EL (cell line): ENCODE measurements at regions not wholly inside any gene's neighbourhood (a gene's known extent, or its start where the extent isn't known, plus 50 kb on each side); places are given as distances from the start of the nearest gene placed in this dataset.
A peak's percentile ranks its signal among the peaks of the same experiment; 100 is the strongest.

Experiments
- DNase-seq: peaks from one replicate; pipeline ENCODE4 v3.0.0-alpha.2; 2016

GRCh38 chr2:58971511-58972360, 730.6 kb upstream of the FANCL start:
- no peak for DNase-seq

DNA sequence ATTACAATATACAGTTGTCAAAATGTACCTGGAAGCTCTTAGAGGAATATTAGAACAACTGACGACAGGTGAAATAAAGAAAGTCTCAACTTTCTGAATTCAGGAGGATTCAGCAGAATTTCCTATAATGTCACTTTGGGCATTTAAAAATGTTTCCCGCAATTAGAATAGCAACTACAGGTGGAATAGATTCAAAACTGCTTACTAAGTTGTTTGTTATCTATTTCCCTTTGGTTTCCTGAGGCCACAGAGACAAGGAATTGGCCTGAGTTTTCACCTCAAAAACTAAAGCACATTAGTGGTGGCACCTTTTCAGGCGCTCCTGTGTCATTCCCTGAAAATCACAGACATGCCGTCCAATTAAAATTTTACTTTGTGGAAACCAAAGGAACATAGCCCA, 729.2 kb upstream of the FANCL start:
- no peak for DNase-seq

GRCh38 chr2:58968885-58969284, 727.8 kb upstream of the FANCL start:
- DNase-seq = no peak

DNA sequence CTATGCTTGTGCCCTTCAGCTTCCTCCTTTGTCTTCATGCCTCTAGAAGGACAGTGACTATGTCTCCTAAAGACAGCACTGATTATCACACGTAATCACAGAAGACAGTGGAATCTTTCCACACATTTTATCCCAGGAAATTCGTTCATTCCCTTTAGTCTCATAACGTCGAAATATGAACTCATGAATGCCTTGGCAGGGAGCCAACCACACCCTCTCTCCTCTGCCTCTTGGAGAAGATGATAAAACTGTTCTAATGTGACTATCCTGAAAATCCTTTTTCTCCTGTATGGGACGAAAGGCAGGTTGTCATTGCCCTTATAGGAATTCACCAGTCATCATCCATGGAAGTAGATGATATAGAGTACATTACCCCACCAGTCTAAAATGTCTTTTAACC, 726.6 kb upstream of the FANCL start:
- DNase-seq = no peak

DNA sequence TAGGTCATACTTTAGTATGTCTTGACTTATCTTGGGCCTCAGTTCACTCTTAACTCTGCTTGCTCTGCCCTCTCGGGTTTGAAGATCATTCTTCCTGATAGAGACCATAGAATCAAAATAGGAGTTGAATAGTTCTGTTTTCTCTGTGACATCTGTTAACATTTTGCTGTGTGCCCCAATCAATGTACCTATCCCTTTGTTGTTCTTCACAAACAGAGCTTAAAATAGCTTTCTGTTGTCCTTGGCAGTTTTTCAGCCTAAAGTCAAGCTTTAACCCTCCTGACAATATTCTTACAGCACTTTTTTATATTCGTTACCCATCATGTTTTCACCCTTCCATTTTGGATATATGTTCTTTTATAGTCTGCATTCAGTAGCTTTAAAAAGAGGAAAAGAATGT, 724.5 kb upstream of the FANCL start:
- DNase-seq = no peak

DNA sequence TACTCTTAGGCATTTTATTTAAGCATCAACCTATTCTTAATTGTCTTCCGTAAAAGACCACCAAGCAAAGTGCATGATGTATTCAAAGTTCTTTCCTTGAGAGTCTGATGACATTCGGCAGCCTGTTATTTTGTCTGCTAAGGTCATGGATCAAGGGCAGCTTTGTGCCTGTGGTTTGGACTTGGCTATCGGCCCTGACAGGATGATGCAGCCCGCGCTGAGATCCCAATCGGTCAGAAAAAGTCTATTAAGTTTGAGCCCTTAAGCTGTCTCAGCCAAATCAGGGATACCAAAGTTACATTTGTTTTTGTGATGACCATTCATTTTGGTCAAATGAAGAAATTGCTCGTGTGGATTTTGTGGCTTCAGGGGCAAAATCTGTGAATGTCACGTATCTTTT, 718.9 kb upstream of the FANCL start:
- no peak for DNase-seq

DNA sequence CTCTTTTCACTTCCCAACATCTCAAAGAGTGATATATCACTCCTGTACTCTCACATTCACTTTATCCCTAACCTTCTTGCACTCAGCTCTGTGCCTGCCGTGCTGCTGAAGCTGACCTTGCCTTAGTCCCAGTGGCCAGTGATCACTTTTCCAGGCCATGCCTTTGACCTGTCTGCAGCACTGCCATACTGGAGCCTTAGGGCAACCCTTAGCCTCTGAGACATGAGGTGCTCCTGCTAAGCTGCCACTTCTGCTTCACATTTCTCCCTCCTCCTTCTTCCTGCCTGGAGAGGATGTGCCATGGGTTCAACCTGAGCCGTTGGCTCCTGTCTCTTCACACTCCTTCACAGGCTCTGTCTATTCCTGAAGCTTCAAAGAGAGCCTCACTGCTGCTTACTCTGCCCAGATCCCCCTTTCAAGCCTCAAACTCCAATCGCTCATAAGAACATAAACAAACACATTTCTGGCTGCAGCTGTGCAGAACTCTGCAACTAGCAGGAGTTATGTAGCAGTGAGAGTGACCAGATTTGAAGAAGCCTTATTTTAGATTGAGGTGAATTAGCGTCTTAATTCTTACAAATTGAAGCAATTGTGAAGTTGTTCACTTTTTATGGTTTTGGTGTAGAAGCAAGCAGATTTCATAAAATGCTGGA, 716.2 kb upstream of the FANCL start:
- DNase-seq = no peak

GRCh38 chr2:58954880-58955385, 713.8 kb upstream of the FANCL start:
- DNase-seq = no peak

- no peak for DNase-seq
Observed at GRCh38 chr2:58951722-58952121, 710.6 kb upstream of the FANCL start.

DNA sequence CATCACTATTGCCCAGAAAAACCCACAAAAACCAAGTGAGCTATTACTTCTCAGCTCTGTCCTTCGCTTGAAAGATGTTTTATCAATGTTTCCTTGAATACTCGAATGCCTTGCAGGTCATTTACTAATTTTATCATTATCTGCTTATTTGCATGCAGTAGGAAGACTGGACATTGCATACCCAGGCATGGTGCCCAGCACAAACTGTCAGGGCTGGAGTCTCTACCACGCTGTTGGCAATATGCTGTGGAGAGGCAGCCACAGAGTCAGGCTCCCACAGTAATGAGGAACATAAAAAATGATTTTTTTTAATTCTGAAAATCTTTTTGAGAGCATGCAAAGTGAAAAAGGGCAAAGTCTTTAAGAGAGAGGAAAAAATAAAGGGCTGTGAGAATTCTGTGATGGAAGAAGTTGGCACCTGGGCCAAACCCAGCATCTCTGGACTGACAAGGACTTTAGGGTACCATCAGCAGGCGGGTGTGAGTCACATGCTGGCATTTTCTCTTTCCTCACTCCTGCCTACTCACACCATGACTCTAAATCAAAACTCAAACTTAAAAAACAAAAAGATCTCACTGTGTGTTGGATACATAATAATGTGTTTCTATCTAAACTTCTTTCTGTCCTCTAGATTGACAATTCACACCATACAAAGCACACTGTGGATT, 709.8 kb upstream of the FANCL start:
- no peak for DNase-seq

- peak; percentile 83 for DNase-seq
Observed at GRCh38 chr2:58939388-58939787, 698.3 kb upstream of the FANCL start.

DNA sequence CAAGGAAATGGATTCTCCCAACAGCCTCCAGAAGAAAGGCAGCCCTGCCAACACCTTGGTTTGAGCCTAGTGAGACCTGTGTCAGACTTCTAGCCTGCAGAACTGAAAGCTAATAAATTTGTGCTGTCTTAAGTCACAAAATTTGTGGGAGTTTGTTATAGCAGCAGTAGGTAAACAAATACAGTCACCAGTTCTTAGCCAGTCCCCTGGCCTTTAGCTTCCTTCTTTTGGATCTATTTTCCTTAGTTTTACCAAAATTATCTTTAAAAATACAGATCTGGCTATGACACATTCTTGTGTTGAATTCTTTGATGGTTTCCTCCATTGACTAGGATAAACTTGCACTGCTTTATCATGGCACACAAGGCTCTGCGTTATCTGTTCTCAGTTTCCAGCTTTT, 697.9 kb upstream of the FANCL start:
- no peak for DNase-seq

GRCh38 chr2:58932801-58933200, 691.7 kb upstream of the FANCL start:
- DNase-seq = no peak

- DNase-seq = no peak
Observed at GRCh38 chr2:58930537-58930936, 689.4 kb upstream of the FANCL start.

- DNase-seq = no peak
Observed at GRCh38 chr2:58928973-58929372, 687.8 kb upstream of the FANCL start.

DNA sequence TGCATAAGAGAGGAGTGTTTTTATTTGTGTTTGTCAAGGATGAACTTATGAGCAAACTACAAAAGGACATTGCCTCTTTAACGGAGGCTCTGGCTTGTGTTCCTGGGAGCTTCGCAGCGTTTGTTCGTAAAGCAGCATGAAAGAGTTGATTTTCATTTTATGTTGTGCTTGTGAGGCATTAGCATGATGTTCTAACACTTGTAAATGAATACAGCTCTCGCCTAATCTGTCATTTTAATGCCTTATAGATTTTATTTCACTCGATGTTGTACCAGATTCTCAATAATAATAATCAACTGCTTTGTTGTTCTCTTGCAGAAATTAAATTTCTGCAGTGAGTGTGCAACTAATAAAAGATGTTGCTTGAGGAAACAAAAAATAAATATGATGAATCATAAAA, 687.3 kb upstream of the FANCL start:
- no peak for DNase-seq

GRCh38 chr2:58926112-58926511, 685.0 kb upstream of the FANCL start:
- no peak for DNase-seq

DNA sequence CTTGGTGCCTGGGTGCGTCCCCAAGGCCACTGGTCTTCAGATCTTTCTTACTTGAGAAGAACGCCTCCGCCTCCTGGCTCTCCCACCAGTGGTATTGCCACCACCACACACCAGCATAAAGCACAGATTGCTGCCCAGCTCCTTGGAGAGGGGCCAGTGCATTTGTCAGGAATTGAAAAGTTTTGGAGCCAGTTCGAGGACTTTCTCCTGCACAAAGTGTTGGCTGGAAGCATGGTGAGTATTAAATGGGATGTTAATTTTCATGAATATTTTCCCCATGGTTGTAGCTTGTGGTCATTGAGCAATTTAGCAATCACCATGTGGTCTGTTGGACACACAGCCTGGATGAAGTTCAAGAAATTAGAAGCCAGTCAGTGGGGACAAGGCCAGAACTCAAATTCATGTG, 684.6 kb upstream of the FANCL start:
- peak; percentile 56 for DNase-seq

GRCh38 chr2:58923869-58924268, 682.7 kb upstream of the FANCL start:
- DNase-seq = peak; percentile 93

DNA sequence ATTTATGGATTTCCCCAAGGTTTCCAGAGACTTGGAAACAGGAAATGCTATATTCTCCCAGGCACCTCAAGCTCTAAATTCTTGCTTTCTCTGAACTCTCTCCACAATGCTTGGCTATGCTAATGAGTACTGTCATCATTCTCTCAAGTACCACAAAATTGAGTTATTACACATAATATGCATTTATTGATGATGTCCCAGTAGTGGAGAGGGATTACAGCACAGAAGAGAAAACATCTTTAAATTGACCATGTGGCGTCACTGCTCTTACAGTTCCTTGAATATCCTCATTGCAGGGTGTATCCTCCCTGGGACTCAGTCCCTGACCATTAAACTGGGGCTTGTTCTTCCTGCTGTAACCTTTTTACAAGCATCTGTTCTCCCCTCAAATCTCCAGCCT, 681.1 kb upstream of the FANCL start:
- no peak for DNase-seq

DNA sequence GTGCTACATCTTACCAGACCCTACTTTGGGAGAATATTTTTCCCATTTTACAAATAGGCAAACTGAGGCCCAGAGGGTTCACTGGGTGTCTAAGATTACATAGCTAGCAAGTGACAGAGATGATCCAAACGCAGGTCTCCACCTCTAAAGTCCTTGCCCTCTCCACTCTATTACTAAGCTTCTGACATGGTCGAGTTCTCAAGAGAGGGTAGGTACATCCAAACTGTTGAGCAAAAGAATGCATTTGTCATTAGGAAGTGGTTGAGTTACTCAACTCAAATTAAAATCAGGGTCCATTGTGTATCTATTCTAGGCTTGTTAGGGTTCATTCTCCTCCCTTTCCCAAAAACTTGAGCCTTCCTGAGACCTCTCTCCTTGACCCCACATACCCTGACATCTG, 680.6 kb upstream of the FANCL start:
- DNase-seq = peak; percentile 48

GRCh38 chr2:58920001-58920400, 678.9 kb upstream of the FANCL start:
- peak; percentile 65 for DNase-seq

GRCh38 chr2:58919316-58919715, 678.2 kb upstream of the FANCL start:
- no peak for DNase-seq

DNA sequence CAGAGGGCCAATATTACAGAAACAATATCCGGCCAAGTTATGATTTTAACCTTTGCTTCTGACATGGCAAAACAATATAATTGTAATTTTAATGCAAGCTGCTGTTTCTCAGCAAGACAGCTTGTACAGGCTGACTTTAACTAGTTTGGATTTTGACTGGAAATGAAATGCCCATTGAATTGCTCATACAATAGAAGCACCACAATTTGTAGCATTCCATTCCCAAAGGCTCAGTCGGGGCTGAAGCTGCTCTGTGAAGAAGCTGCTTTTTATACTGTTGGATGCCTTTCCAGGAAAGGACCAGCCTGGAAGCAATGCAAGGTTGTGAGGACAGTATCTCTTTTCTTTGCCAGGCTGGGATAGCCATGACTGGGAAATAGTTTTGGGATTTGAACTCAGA, 677.0 kb upstream of the FANCL start:
- peak; percentile 75 for DNase-seq
